ENCODE measurements at regions not wholly inside any gene's neighbourhood (a gene's known extent, or its start where the extent isn't known, plus 50 kb on each side); places are given as distances from the start of the nearest gene placed in this dataset.

DNA sequence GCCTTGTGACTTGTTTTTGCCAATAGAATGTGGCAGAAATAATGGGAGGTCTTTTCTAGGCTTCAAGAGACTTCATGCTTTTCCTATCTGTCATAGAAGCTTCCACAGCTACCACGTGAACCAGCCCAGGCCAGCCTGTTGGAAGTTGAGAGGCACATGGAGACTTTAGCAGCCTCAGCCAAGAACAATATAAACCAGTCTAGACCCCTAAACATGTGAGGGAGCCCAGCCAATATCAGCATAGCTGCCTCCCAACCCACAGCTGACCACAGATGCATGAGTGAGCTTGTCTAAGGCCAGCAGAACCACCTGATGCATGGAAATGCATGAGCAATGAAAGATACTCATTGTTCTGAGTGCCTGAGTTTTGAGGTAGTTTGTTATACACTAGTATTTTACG lies 540.7 kb upstream of the BTBD3 start:
- H3K27ac Mint-ChIP-seq: no peak overlapping the region
- CTCF ChIA-PET: no interaction called here
- POLR2A ChIA-PET: no interaction called here
- no peak overlapping the region for H3K4me3 Mint-ChIP-seq
- H3K4me1 Mint-ChIP-seq: no peaks in the 10 kb centered on the region
- no peak for DNase-seq
- H3K36me3 Mint-ChIP-seq (ENCODE audit: low read depth): no peaks in the 10 kb centered on the region
- intact Hi-C loops (cut with micrococcal nuclease): no loop called here
- ATAC-seq (ENCODE audit: low read depth): no peak
- TF ChIP-seq, protein P1, sequence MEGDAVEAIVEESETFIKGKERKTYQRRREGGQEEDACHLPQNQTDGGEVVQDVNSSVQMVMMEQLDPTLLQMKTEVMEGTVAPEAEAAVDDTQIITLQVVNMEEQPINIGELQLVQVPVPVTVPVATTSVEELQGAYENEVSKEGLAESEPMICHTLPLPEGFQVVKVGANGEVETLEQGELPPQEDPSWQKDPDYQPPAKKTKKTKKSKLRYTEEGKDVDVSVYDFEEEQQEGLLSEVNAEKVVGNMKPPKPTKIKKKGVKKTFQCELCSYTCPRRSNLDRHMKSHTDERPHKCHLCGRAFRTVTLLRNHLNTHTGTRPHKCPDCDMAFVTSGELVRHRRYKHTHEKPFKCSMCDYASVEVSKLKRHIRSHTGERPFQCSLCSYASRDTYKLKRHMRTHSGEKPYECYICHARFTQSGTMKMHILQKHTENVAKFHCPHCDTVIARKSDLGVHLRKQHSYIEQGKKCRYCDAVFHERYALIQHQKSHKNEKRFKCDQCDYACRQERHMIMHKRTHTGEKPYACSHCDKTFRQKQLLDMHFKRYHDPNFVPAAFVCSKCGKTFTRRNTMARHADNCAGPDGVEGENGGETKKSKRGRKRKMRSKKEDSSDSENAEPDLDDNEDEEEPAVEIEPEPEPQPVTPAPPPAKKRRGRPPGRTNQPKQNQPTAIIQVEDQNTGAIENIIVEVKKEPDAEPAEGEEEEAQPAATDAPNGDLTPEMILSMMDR (IDR thresholded peaks at IDR 0.05): no peak
- no peaks in the 10 kb centered on the region for H3K27me3 Mint-ChIP-seq
- H3K9me3 Mint-ChIP-seq: peaks cover 8% of the 10 kb centered on the region

DNA sequence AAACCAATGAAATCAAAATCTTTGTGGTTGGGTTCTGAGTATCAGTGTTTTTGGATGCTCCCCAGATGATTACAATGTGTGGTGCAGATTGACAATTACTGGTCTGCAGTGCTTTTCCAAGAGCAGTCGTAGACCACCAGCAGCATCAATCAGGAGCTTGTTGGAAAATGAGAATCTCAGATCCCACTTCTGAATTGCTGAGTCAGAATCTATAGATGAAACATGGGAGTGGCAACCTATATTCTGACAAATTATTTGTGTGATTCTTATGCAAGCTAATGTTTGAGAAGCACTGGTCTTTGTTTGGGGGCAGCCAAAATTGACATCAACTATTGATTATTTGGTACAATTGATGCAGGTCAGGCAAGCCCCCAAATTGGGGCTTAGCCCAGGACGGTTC lies 539.9 kb upstream of the BTBD3 start:
- Mint-ChIP-seq H3K27me3 (no peaks in the 10 kb centered on the region), H3K36me3 (ENCODE audit: low read depth) (no peaks in the 10 kb centered on the region), H3K4me3 (no peak overlapping the region), H3K27ac (no peak overlapping the region), H3K9me3 (peaks cover 10% of the 10 kb centered on the region), H3K4me1 (no peaks in the 10 kb centered on the region)
- DNase-seq (no peak), ATAC-seq (ENCODE audit: low read depth) (no peak)
- TF ChIP-seq, protein P1 (IDR thresholded peaks at IDR 0.05): no peak
- POLR2A ChIA-PET: no interaction called here
- CTCF ChIA-PET: no interaction called here
- intact Hi-C loops (cut with micrococcal nuclease): no loop called here

DNA sequence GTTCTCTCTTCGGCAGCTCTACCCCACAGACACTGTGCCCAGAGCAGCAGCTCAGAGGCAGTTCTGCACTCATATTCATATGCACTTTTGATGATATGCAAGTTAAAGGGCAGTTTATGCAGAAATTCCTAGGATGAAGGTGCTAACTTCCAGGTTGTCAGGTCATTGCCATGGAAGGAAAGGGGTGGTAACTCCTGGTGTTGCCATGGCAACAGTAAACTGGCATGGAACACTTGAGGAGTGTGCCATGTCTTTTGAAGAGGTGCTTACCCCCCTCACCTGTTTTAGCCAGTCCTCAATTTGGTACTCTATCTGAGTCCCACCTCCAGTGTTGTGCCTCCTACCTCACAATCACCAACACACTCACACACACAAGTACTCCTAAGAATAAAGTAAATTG lies 539.4 kb upstream of the BTBD3 start:
- no peak overlapping the region for H3K4me3 Mint-ChIP-seq
- H3K36me3 Mint-ChIP-seq (ENCODE audit: low read depth): no peaks in the 10 kb centered on the region
- no peaks in the 10 kb centered on the region for H3K4me1 Mint-ChIP-seq
- TF ChIP-seq, protein P1 (IDR thresholded peaks at IDR 0.05): no peak
- CTCF ChIA-PET: no interaction called here
- DNase-seq: no peak
- POLR2A ChIA-PET: no interaction called here
- H3K27ac Mint-ChIP-seq: no peak overlapping the region
- H3K27me3 Mint-ChIP-seq: no peaks in the 10 kb centered on the region
- intact Hi-C loops (cut with micrococcal nuclease): no loop called here
- ATAC-seq (ENCODE audit: low read depth): no peak
- peaks cover 11% of the 10 kb centered on the region for H3K9me3 Mint-ChIP-seq

DNA sequence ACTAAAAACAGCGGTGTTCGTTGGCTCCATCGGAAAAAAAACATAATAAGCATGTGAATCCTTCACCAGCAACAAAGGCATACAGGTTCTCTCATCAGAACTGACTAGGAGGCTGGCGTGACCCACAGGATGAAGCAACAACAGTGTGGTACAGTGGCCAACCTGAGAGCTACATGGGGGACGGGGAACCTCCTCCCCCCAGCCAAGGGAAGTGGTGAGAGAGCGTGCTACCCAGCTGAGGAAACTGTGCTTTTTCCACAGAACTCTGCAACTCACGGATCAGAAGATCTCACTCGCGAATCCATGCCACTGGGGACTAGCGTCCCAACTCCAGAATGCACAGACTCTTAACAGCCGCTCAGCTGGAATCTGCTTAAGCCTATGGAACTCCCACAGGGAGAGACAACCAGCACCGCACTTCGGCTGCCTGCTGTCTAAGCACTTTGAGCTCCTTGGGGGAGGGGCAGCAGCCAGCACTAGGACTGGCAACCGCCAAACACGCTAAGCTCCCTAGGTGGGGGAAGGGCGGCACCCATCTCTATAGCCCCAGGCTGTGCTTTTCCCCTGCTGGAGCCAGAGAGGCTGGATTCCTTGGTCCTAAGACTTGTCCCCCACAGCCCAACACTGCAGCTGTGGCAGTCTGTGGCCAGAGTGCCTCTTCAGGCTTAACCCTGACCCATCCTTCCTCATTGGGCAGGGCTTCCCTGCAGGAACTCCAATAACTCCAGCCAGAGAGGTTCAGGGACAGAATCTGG lies 538.3 kb upstream of the BTBD3 start:
- POLR2A ChIA-PET: no interaction called here
- Mint-ChIP-seq H3K27ac (no peak overlapping the region), H3K4me3 (no peak overlapping the region), H3K4me1 (no peaks in the 10 kb centered on the region), H3K27me3 (no peaks in the 10 kb centered on the region), H3K9me3 (peaks cover 12% of the 10 kb centered on the region), H3K36me3 (ENCODE audit: low read depth) (no peaks in the 10 kb centered on the region)
- no peak for ATAC-seq (ENCODE audit: low read depth)
- CTCF ChIA-PET: no interaction called here
- TF ChIP-seq, protein P1 (IDR thresholded peaks at IDR 0.05): no peak
- no peak for DNase-seq
- intact Hi-C loops (cut with micrococcal nuclease): no loop called here

DNA sequence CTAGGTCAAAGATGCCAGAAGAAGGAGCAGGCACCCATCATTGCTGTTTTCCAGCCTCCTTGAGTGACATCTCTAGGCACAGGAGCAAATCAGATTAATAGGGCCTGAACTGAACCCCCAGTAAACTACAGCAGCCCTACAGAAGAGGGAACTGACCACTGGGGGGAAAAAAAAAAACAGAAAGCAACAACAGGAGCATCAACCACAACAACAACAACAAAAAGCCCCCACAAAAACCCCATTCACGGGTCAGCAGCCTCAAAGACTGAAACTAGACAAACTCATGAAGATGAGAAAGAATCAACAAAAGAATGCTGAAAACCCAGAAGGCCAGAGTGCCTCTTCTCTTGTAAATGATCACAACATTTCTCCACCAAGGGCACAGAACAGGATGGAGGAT lies 537.4 kb upstream of the BTBD3 start:
- CTCF ChIA-PET: no interaction called here
- Mint-ChIP-seq H3K27ac (no peak overlapping the region), H3K4me3 (no peak overlapping the region), H3K9me3 (peaks cover 13% of the 10 kb centered on the region), H3K27me3 (no peaks in the 10 kb centered on the region), H3K36me3 (ENCODE audit: low read depth) (no peaks in the 10 kb centered on the region), H3K4me1 (no peaks in the 10 kb centered on the region)
- DNase-seq (no peak), ATAC-seq (ENCODE audit: low read depth) (no peak)
- TF ChIP-seq, protein P1 (IDR thresholded peaks at IDR 0.05): no peak
- intact Hi-C loops (cut with micrococcal nuclease): no loop called here
- POLR2A ChIA-PET: no interaction called here

All from activated B cell treated with CpG ODN at 0.5 μM for 24 hours (primary cell).